ENCODE measurements at regions not wholly inside any gene's neighbourhood (a gene's known extent, or its start where the extent isn't known, plus 50 kb on each side); places are given as distances from the start of the nearest gene placed in this dataset.
"Not testable (repeated sequence)": the region's sequence is repeated elsewhere in the genome, so short reads cannot be mapped to it uniquely, and the experiment has no call there.

DNA sequence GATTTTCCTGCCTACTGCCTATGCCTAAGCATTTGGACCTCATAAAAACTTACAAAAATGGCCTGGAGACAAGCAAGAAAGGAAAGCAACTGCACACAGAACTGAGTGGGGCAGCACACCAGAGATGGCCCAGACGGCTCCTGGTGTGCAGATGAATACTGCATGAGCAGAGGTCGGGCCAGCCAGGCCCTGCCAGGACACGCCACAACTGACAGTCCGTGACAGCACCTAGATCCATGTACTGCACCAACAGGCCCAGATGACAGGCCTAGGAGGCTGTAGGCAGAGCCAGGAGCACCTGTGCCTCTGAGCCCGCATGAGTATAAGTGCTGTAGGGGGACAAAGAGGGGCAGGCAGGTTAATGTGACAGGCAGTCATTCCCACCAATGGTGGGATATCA, 160.2 kb downstream of the IGLL1 start:
- Mint-ChIP-seq H3K9me3 (ENCODE audit: low read depth) (no peaks in the 10 kb centered on the region), H3K4me3 (no peak overlapping the region), H3K27me3 (no peaks in the 10 kb centered on the region), H3K27ac (no peak overlapping the region), H3K4me1 (ENCODE audit: low read depth) (no peaks in the 10 kb centered on the region), H3K36me3 (no peaks in the 10 kb centered on the region)

GRCh38 chr22:23419171-23419570, 160.9 kb downstream of the IGLL1 start:
- Mint-ChIP-seq H3K9me3 (ENCODE audit: low read depth) (no peaks in the 10 kb centered on the region), H3K27ac (no peak overlapping the region), H3K27me3 (no peaks in the 10 kb centered on the region), H3K4me1 (ENCODE audit: low read depth) (no peaks in the 10 kb centered on the region), H3K4me3 (no peak overlapping the region), H3K36me3 (no peaks in the 10 kb centered on the region)

DNA sequence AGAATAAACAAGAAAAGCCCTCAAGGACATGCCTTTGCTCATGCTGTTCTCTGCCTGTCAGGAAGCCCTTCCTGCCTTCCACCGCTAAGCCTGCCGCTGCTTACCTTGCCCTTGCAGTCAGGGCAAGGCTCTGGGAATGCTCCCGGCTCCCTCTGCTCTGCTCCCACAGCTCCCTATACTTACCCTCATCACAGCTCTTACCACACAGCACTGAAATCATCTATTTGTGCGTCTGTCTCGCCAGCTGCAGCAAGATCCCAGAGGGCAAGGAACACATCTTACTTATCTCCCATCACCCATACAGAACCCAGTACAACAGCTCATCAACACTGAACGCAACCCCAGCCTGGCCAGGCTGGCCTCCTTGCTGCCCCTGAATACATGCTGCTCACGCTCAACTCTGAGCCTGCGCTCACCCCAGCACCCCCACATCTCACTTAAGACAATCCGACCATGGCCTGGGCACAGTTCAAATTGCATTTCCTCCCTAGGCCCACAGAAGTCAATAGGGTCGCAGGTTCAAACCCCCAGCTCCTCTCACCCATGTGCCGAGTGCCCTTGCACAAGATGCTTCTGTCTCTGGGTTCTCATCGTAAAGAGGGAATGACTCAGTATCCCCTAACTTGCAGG, 161.8 kb downstream of the IGLL1 start:
- Mint-ChIP-seq H3K4me1 (ENCODE audit: low read depth) (no peaks in the 10 kb centered on the region), H3K9me3 (ENCODE audit: low read depth) (no peaks in the 10 kb centered on the region), H3K27ac (no peak overlapping the region), H3K27me3 (no peaks in the 10 kb centered on the region), H3K36me3 (no peaks in the 10 kb centered on the region), H3K4me3 (no peak overlapping the region)

GRCh38 chr22:23417327-23417726, 162.8 kb downstream of the IGLL1 start:
- H3K4me3 Mint-ChIP-seq; H3K4me1 Mint-ChIP-seq (ENCODE audit: low read depth); H3K27me3 Mint-ChIP-seq; H3K36me3 Mint-ChIP-seq; H3K9me3 Mint-ChIP-seq (ENCODE audit: low read depth); H3K27ac Mint-ChIP-seq: not testable (repeated sequence)

- not testable (repeated sequence) for H3K4me1 Mint-ChIP-seq (ENCODE audit: low read depth); H3K9me3 Mint-ChIP-seq (ENCODE audit: low read depth); H3K27ac Mint-ChIP-seq; H3K27me3 Mint-ChIP-seq; H3K4me3 Mint-ChIP-seq; H3K36me3 Mint-ChIP-seq
Observed at GRCh38 chr22:23416169-23416690, 163.9 kb downstream of the IGLL1 start.

GRCh38 chr22:23415490-23415851, 164.6 kb downstream of the IGLL1 start:
- Mint-ChIP-seq H3K4me1 (ENCODE audit: low read depth) (peaks cover 12% of the 10 kb centered on the region), H3K4me3 (no peak overlapping the region), H3K27me3 (no peaks in the 10 kb centered on the region), H3K36me3 (no peaks in the 10 kb centered on the region), H3K27ac (no peak overlapping the region), H3K9me3 (ENCODE audit: low read depth) (no peaks in the 10 kb centered on the region)

DNA sequence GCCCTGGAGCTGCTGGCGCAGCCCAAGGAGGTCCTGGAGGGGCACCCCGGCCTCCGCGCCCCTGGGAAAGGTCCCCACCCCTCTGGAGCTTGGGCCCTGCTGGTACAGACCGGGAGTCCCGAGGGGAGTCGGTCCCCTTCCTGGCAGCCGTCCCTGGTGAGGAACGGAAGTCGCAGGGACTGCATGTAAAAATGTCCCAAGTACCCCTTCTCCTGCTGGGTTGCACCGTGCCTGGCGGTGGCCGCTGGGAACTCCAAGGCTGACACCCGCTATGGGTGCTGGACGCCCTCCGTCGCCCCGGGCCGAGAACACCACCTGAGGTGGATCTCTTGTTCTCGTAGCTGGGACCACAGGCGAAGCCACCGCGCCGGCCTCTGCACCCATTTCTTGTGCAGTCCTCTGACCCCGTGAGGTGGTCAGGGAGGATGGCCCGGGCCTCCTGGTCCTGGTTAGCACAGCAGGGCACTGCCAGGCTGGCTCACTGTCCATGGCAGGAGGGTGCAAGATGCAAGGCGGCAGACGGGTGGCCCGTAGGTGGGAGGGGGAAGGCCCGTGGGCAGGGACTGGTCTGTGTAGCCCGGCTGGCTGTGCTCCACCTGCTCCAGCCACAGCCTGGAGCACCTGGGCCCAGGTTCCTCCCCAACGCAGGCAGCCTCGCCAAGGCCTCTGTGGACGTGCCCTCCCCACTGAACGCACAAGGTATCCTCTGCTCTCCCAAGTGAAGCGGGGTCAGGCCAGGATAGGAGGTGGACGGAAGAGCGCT, 165.2 kb downstream of the IGLL1 start:
- Mint-ChIP-seq H3K4me3 (no peak overlapping the region), H3K27me3 (no peaks in the 10 kb centered on the region), H3K4me1 (ENCODE audit: low read depth) (peaks cover 12% of the 10 kb centered on the region), H3K36me3 (no peaks in the 10 kb centered on the region), H3K9me3 (ENCODE audit: low read depth) (no peaks in the 10 kb centered on the region), H3K27ac (no peak overlapping the region)

DNA sequence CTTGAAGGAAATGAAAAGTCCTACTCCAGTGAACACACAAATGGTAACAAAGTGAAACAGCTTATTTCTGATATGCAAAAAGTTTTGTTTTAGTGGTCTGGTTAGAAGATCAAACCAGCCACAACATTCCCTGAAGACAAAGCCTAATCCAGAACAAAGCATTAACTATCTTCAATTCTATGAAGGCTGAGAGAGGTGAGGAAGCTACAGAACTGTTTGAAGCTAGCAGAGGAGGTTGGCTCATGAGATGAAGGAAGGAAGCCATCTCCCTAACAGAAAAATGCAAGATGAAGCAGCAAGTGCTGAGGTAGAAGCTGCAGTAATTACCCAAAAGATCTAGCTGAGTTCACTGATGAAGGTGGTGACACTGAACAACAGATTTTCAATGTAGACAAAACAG, 168.4 kb downstream of the IGLL1 start:
- H3K27ac Mint-ChIP-seq: no peak overlapping the region
- H3K27me3 Mint-ChIP-seq: no peaks in the 10 kb centered on the region
- no peak overlapping the region for H3K4me3 Mint-ChIP-seq
- no peaks in the 10 kb centered on the region for H3K9me3 Mint-ChIP-seq (ENCODE audit: low read depth)
- H3K4me1 Mint-ChIP-seq (ENCODE audit: low read depth): peaks cover 12% of the 10 kb centered on the region
- no peaks in the 10 kb centered on the region for H3K36me3 Mint-ChIP-seq

- Mint-ChIP-seq H3K27ac (no peak overlapping the region), H3K36me3 (no peaks in the 10 kb centered on the region), H3K4me1 (ENCODE audit: low read depth) (peaks cover 12% of the 10 kb centered on the region), H3K27me3 (no peaks in the 10 kb centered on the region), H3K4me3 (no peak overlapping the region), H3K9me3 (ENCODE audit: low read depth) (no peaks in the 10 kb centered on the region)
Observed at GRCh38 chr22:23410411-23410810, 169.7 kb downstream of the IGLL1 start.

- H3K9me3 Mint-ChIP-seq (ENCODE audit: low read depth): no peaks in the 10 kb centered on the region
- no peak overlapping the region for H3K4me3 Mint-ChIP-seq
- H3K4me1 Mint-ChIP-seq (ENCODE audit: low read depth): peaks cover 12% of the 10 kb centered on the region
- no peaks in the 10 kb centered on the region for H3K27me3 Mint-ChIP-seq
- no peaks in the 10 kb centered on the region for H3K36me3 Mint-ChIP-seq
- H3K27ac Mint-ChIP-seq: no peak overlapping the region
Observed at GRCh38 chr22:23409976-23410375, 170.1 kb downstream of the IGLL1 start.

DNA sequence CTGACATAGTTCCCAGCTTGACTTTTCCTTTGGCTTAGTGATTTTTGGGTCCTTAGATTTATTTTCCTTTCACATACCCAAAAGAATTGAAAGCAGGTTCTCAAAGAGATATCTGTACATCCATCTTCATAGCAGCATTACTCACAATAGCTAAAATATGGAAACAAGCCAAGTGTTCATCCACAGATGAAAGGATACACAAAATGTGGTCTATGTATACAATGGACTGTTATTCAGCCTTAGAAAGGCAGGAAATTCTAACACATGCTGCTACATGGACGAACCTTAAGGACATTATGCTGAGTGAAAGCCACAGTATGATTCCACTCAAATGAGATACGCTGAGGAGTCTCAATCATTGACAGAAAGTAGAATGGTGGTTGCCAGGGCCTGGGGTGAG, 171.8 kb downstream of the IGLL1 start:
- no peak overlapping the region for H3K4me3 Mint-ChIP-seq
- H3K9me3 Mint-ChIP-seq (ENCODE audit: low read depth): no peaks in the 10 kb centered on the region
- H3K27ac Mint-ChIP-seq: no peak overlapping the region
- H3K36me3 Mint-ChIP-seq: no peaks in the 10 kb centered on the region
- H3K27me3 Mint-ChIP-seq: no peaks in the 10 kb centered on the region
- peaks cover 12% of the 10 kb centered on the region for H3K4me1 Mint-ChIP-seq (ENCODE audit: low read depth)

DNA sequence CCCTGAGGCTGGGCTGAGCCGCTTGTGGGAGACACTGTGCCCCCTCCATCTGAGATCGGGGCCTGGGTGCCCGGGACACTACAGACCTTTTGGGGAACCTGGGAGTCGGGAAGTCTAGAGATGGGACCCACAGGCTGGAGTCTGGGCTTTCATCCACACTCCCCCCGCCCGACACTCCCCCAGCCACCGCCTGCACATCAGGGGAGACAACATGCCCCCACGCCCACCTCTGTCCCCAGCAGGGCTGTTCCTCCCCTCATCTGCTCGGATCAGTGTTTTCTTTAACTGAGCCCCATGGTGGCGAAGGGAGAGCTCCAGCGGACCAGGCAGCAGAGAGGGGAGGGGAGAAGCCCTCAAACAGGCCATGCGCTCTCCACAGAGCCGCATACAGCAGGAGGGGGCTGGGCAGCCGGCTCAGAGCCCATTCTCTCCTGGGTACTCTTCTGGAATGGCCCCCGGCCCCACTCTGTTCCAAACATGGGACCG, 174.7 kb downstream of the IGLL1 start:
- Mint-ChIP-seq H3K36me3 (no peaks in the 10 kb centered on the region), H3K27ac (no peak overlapping the region), H3K4me3 (no peak overlapping the region), H3K4me1 (ENCODE audit: low read depth) (no peaks in the 10 kb centered on the region), H3K9me3 (ENCODE audit: low read depth) (no peaks in the 10 kb centered on the region), H3K27me3 (no peaks in the 10 kb centered on the region)

- Mint-ChIP-seq H3K9me3 (ENCODE audit: low read depth) (no peaks in the 10 kb centered on the region), H3K4me3 (no peak overlapping the region), H3K4me1 (ENCODE audit: low read depth) (no peaks in the 10 kb centered on the region), H3K27ac (no peak overlapping the region), H3K36me3 (no peaks in the 10 kb centered on the region), H3K27me3 (no peaks in the 10 kb centered on the region)
Observed at GRCh38 chr22:23404689-23405365, 175.3 kb downstream of the IGLL1 start.

GRCh38 chr22:23403720-23404688, 176.1 kb downstream of the IGLL1 start:
- no peak overlapping the region for H3K27ac Mint-ChIP-seq
- H3K27me3 Mint-ChIP-seq: no peaks in the 10 kb centered on the region
- H3K9me3 Mint-ChIP-seq (ENCODE audit: low read depth): no peaks in the 10 kb centered on the region
- H3K4me1 Mint-ChIP-seq (ENCODE audit: low read depth): no peaks in the 10 kb centered on the region
- H3K36me3 Mint-ChIP-seq: no peaks in the 10 kb centered on the region
- H3K4me3 Mint-ChIP-seq: no peak overlapping the region
